ENCODE measurements at regions not wholly inside any gene's neighbourhood (a gene's known extent, or its start where the extent isn't known, plus 50 kb on each side); places are given as distances from the start of the nearest gene placed in this dataset.

DNA sequence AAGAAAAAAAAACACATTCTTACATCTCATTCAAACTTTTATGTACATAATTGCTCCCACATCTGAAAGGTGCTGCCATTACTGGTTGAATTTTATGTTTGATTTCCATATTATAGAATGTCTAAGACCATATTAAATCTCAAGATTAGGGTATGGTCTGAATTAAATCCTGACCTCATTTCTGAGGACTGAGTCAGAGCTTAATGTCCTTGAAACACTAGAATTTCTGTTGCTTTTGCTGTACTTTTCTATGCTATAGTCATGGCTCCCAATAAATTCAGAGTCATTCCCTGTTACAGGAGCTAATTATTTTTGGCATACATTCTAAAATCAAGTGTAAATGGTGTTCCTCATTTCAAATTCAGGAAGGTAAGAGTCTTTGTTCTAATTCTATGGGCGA lies 285.3 kb upstream of the MANEA start:
- H3K4me3 Mint-ChIP-seq = no peak overlapping the region
- no peak for TF ChIP-seq CTCF (IDR thresholded peaks at IDR 0.05)
- H3K27me3 Mint-ChIP-seq (ENCODE audit: low read depth, poor library complexity) = no peaks in the 10 kb centered on the region
- H3K4me1 Mint-ChIP-seq = no peaks in the 10 kb centered on the region
- no peaks in the 10 kb centered on the region for H3K36me3 Mint-ChIP-seq (ENCODE audit: low read depth)
- no peaks in the 10 kb centered on the region for H3K9me3 Mint-ChIP-seq
- DNase-seq = no peak
- no peak overlapping the region for H3K27ac Mint-ChIP-seq

DNA sequence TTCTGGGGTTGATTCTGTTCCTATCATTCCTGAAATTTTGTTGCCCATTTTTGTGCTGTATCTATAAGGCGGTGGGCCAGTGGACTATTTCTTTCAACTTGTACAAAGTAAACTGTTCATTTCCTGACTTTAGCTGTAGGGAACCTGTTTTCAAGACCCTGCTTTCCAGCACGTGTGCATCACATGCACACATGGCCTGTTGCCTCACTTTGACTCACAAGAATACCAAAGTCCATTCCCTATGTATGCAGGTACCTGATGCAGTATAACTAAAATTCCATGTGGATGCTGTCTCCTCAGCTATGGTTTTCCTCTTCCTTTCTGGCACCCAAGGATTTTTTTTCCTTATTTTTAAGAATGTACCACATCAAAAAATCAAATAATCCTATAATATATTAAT lies 284.1 kb upstream of the MANEA start:
- Mint-ChIP-seq H3K9me3 (no peaks in the 10 kb centered on the region), H3K27ac (no peak overlapping the region)
- TF ChIP-seq CTCF (IDR thresholded peaks at IDR 0.05) = no peak

DNA sequence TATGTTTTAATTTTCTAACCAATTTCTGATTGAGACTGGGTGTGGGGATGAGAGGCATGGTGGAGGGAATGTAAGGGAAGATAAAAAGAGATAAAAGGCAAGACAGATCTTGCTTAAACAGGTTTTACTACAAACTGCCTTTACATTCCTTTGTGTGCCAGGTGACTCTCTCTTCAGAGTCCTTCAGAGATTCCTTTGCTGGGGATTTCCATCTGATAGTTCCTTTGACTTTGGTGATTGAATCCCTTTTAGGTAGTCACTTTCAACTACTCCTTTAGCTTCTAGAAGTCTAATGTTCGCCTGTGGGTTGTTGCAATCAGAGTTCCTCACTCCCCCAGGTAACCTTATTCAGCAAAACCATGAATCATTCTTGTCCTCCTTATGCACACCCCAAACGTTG lies 283.3 kb upstream of the MANEA start:
- H3K4me1 Mint-ChIP-seq = no peaks in the 10 kb centered on the region
- H3K27me3 Mint-ChIP-seq (ENCODE audit: low read depth, poor library complexity) = no peaks in the 10 kb centered on the region
- no peak for TF ChIP-seq CTCF (IDR thresholded peaks at IDR 0.05)
- DNase-seq = no peak
- no peak overlapping the region for H3K4me3 Mint-ChIP-seq
- no peak overlapping the region for H3K27ac Mint-ChIP-seq
- no peaks in the 10 kb centered on the region for H3K9me3 Mint-ChIP-seq
- H3K36me3 Mint-ChIP-seq (ENCODE audit: low read depth) = no peaks in the 10 kb centered on the region

More for the DNA sequence above, 284.1 kb upstream of the MANEA start:
- Mint-ChIP-seq H3K4me1 (no peaks in the 10 kb centered on the region), H3K4me3 (no peak overlapping the region), H3K36me3 (ENCODE audit: low read depth) (no peaks in the 10 kb centered on the region), H3K27me3 (ENCODE audit: low read depth, poor library complexity) (no peaks in the 10 kb centered on the region)
- no peak for DNase-seq

- DNase-seq = no peak
- TF ChIP-seq CTCF (IDR thresholded peaks at IDR 0.05) = no peak
- Mint-ChIP-seq H3K4me3 (no peak overlapping the region), H3K9me3 (no peaks in the 10 kb centered on the region), H3K27ac (no peak overlapping the region), H3K36me3 (ENCODE audit: low read depth) (no peaks in the 10 kb centered on the region), H3K4me1 (no peaks in the 10 kb centered on the region), H3K27me3 (ENCODE audit: low read depth, poor library complexity) (no peaks in the 10 kb centered on the region)
Measured at GRCh38 chr6:95309545-95309944, 267.8 kb upstream of the MANEA start.

DNA sequence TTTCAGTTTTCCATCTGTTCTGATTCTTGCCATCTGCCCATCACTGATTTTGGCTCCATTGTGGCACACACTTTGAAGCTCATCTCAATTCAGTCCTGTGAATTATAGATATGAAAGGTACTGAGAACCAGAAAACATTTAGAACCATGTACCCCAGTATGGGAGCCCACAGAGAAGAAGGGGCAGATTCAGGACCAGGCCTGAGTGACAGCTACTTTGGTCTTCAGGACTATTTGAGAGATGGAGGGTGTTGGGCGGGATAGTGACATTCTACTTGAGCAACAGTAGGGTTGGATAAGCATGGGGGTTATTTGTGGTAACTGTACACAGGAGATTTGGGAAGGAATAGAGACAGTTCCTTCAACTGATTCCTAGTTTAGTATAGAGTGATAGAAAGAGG lies 259.2 kb upstream of the MANEA start:
- DNase-seq = no peak
- Mint-ChIP-seq H3K27ac (no peak overlapping the region), H3K9me3 (no peaks in the 10 kb centered on the region), H3K27me3 (ENCODE audit: low read depth, poor library complexity) (peaks cover 5% of the 10 kb centered on the region), H3K36me3 (ENCODE audit: low read depth) (no peaks in the 10 kb centered on the region), H3K4me3 (no peak overlapping the region), H3K4me1 (no peaks in the 10 kb centered on the region)
- no peak for TF ChIP-seq CTCF (IDR thresholded peaks at IDR 0.05)

GRCh38 chr6:95321126-95321525 lies 256.2 kb upstream of the MANEA start:
- TF ChIP-seq CTCF (IDR thresholded peaks at IDR 0.05) = no peak
- H3K27ac Mint-ChIP-seq = no peak overlapping the region

More at GRCh38 chr6:95321126-95321525, 256.2 kb upstream of the MANEA start:
- Mint-ChIP-seq H3K4me1 (peaks cover 4% of the 10 kb centered on the region), H3K27me3 (ENCODE audit: low read depth, poor library complexity) (peaks cover 6% of the 10 kb centered on the region), H3K36me3 (ENCODE audit: low read depth) (no peaks in the 10 kb centered on the region), H3K9me3 (no peaks in the 10 kb centered on the region), H3K4me3 (no peak overlapping the region)
- DNase-seq = no peak
